Body of pancreas (tissue), 4 donors: ENCODE measurements at regions not wholly inside any gene's neighbourhood (a gene's known extent, or its start where the extent isn't known, plus 50 kb on each side); places are given as distances from the start of the nearest gene placed in this dataset.

Experiments
- POLR2A ChIP-seq, 3 donors: fragments of 450-650 bp; IDR thresholded peaks; one replicate each; pipeline ENCODE4 v1.6.1; 2016; ENCODE audit warnings: antibody characterized with exemption in 3 of 3, mild to moderate bottlenecking in 2 of 3
- TF ChIP-seq, protein P1 (sequence below), 7 experiments: fragments of 450-650 bp in 4 of 7; fragments of 200-600 bp in 3 of 7; sonication (generic) in 3 of 7; IDR thresholded peaks; one replicate each; pipeline ENCODE4 v1.5.1; 2016 to 2019; ENCODE audit warnings: antibody characterized with exemption in 7 of 7

- TF ChIP-seq POLR2A (IDR thresholded peaks at IDR 0.05): no peak
- TF ChIP-seq, protein P1, sequence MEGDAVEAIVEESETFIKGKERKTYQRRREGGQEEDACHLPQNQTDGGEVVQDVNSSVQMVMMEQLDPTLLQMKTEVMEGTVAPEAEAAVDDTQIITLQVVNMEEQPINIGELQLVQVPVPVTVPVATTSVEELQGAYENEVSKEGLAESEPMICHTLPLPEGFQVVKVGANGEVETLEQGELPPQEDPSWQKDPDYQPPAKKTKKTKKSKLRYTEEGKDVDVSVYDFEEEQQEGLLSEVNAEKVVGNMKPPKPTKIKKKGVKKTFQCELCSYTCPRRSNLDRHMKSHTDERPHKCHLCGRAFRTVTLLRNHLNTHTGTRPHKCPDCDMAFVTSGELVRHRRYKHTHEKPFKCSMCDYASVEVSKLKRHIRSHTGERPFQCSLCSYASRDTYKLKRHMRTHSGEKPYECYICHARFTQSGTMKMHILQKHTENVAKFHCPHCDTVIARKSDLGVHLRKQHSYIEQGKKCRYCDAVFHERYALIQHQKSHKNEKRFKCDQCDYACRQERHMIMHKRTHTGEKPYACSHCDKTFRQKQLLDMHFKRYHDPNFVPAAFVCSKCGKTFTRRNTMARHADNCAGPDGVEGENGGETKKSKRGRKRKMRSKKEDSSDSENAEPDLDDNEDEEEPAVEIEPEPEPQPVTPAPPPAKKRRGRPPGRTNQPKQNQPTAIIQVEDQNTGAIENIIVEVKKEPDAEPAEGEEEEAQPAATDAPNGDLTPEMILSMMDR (IDR thresholded peaks at IDR 0.05): no peak
Observed at GRCh38 chr6:153357391-153357790, 226.3 kb upstream of the RGS17 start.
